NCI-H1417 (cell line): ENCODE measurements at regions not wholly inside any gene's neighbourhood (a gene's known extent, or its start where the extent isn't known, plus 50 kb on each side); places are given as distances from the start of the nearest gene placed in this dataset.

Experiments
- DNase-seq, 3 experiments: peaks; one replicate each; lab custom pipeline; 2025; lab: John Stamatoyannopoulos, UW

DNA sequence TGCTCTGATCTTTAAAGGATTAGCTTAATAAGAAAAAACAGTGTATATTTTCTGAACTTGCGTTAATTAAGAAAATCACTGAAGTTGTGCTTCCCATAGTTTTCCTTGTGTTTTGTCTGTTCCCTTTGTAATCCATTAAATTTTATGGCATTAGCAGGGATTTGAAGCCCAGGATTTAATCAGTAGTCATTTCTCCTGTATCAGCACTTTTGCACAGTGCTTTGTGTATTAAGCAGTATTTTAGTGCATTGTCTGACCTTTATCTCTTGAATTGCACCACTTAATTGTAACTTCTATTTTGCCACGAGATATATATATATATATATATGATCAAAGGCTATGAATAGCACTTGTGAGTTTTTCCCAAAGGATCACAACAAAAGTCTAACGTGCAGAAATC lies 133.7 kb downstream of the S1PR1 start:
- DNase-seq = no peak

- no peak for DNase-seq
These were observed 134.4 kb downstream of the S1PR1 start for GRCh38 chr1:101371259-101371658.

DNA sequence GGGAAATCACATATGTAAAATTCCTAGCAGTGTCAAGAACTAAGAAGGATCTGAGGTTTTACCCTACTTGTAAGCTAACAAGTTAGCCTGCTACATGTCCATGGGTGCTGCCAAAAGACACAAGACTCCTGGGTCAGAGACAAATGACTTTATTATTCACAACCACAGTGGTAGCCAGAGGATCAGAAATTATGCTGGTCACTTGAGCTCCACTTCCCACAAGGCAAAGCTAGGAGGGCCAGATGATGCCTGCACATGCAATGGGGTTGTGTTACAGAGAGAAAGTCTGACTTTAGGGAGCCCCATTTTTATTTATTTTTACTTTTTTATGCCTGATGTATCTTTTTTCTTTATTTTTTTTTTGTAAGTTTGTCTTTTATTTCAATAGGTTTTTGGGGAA lies 136.8 kb downstream of the S1PR1 start:
- DNase-seq = no peak

DNA sequence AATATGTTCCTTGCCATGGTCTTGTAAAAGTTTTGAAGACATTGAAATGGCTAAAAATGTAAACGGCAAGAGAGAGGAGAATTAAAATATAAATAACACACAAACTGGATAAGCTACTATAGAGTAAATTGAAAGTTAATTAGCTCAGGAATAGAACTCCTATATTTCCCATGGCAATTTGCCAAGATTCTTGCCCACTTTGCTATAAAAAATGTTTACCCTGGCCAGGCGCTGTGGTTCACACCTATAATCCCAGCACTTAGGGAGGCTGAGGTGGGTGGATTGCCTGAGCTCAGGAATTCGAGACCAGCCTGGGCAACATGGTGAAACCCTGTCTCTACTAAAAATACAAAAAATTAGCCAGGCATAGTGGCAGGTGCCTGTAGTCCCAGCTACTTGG lies 138.6 kb downstream of the S1PR1 start:
- DNase-seq = peak in 2 of 3 experiments; percentile 3 to 71

DNA sequence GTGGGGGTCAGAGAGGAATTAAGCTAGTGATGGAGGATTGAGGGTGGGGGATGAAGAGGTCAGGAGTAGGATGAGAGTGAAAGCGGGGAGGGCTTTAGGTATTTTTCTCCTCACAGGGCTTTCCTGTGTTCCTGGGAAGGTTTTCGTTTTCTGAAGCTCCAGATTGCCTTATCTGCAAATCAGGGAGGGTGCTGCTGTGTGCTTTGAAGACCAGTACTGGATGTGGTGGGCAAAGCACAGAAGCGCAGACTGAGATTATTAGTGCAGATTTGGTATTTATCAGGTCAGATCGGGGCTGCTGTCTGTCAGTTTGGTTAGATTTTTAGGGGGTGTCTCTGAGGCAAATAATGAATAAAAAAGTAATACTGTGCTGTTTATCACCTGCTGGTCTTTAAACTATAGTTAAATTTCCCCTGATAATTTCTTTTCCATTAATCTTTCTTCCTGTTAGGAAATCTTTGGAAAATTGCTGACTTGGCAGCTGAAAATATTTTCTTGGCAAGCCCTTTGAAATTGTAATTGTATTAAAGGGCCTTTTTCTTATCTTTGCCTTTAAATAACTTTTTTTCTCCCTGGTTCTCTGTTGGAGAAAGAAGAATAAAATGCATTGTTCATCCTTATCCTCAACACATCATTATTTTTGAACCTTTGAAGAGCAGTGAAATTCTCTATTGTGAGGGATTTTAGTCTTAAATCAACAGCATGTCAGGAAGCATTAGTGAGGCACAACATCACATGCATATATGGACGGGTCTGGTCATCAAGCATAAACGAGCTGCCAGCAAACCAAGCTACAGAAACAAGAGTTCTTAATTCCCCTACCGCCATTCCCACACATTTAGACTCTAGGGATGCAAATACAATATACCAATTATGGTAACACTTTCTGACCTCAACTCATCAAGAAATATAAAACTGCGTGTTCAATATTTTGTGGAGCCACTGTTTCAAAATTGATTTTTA lies 139.6 kb downstream of the S1PR1 start:
- DNase-seq = no peak

DNA sequence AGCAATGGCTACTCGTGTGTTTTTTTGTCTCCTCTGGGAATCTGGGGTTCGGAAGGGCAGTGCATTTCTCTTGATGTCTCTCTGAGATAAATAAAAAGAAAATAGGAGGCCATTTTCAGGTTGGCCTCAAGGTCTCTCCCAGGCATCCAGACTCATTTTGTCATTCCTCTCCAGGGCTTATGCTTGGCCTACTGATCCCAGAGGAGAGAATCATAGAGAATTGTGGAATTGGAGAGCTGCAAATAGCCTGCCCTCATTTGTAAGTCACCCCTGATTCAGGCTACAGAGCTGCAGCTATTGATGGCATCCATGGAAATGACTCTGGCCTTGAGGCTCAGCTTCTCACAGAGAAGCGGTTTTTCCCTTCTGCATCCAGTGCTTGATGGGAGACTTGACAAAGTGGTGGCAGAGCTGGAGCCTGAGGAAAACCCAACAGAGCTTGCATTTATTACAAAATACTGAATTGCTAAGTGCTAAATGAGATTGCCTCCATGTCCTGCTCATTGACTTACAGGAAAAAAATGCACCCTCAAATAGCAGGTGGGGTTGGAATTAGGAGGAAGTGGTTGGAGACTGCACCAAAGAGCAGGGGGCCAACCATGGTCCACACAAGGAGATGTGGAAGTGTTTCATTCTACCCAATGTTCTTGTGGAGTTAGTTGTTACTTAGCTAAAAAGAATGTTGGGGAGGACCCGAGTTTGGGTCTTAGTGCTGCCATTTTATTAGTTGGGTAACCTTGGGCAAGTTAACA lies 140.4 kb downstream of the S1PR1 start:
- DNase-seq = no peak

DNA sequence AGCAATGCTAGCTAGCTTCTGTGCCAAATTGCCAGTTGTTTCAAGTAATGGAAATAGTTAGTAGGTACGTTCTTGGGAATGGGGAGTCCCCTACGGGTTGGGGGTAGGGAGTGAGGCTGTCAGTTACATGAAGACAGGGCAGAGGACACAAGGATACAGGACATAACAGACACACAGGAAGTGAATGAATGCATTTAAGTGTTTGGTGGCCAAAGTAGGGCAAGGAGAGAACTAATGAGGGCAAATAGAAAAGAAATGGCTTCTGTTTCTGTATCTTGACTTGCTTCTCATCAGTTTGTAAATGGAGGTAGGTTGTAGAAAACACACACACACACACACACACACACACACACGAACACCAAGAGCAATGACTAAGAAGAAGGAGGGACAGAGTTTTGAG lies 142.2 kb downstream of the S1PR1 start:
- DNase-seq = no peak

- DNase-seq = no peak
These were observed 143.1 kb downstream of the S1PR1 start for GRCh38 chr1:101379950-101380349.

- no peak for DNase-seq
These were observed 145.3 kb downstream of the S1PR1 start for GRCh38 chr1:101382135-101382534.

GRCh38 chr1:101388904-101389546 lies 152.2 kb downstream of the S1PR1 start:
- DNase-seq = peak in 1 of 3 experiments; percentile 10

DNA sequence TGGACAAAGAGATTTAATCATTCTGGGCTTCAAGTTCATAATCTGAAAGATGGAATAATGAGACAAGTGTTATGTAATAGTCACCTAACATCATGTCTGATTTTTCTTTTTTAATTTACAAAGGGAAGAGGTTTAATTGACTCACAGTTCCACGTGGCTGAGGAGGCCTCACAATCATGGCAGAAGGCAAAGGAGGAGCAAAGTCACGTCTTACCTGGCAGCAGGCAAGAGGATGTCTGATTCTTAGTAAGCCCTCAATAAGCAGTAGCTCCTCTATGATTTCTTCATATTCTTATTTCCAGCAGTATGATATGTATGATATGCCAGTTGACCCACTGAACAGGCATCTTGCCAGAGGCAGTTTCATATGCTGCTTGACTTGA lies 152.7 kb downstream of the S1PR1 start:
- DNase-seq = no peak

GRCh38 chr1:101392552-101392951 lies 155.7 kb downstream of the S1PR1 start:
- DNase-seq = no peak

DNA sequence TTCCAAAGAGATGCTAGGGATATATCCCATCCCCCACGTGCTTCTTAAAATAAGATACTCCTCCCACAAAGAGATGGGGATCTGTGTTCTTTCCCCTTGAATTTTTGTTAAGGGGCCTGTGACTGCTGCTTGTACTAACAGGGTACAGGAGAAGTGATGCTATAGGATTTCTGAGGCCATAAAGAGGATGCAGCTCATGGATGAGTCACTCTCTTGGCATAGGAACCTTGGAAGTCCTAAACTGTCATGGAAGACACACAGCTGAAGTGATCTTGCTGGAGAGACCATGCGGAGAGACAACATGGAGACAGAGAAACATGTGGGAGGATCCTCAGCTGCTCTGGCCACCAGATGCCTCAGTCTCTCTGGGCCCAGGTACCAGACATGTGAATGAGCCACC lies 157.2 kb downstream of the S1PR1 start:
- DNase-seq = no peak

GRCh38 chr1:101399222-101399621 lies 162.4 kb downstream of the S1PR1 start:
- no peak for DNase-seq

GRCh38 chr1:101406271-101406670 lies 169.5 kb downstream of the S1PR1 start:
- DNase-seq = no peak

GRCh38 chr1:101406681-101407080 lies 169.9 kb downstream of the S1PR1 start:
- no peak for DNase-seq

DNA sequence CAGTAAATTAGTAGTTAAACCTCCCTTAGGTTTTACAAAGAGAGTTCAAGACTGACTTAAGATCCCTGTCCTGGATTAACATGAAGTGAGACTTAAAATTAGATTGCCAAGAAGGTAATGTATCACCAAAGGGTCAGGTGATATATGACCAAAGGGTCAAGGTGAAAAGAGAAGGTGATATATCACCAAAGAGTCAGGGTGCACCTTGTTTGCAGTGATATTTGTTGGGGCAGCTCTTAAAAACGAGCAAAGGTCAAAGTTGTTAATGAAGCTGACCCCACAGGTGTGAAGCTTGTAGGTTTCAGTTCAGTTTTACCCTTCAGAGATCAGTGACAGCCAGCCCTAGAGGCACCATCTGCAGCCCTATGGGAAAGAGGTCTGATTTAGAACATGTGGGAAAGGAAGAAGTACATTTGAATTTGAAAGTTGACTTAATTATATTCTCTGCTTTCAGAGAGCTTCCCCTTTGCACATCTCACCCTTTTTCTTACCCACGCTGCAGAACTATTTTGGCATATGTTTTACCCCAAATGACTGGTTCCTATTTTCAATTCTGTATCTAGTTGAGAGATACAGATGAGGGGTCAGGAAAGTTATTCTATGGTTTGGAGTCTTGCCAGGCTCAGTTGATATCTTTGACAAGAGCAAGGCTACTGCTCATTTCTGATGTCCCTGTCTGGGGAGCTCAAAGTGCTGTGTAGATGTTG lies 170.8 kb downstream of the S1PR1 start:
- DNase-seq = no peak

DNA sequence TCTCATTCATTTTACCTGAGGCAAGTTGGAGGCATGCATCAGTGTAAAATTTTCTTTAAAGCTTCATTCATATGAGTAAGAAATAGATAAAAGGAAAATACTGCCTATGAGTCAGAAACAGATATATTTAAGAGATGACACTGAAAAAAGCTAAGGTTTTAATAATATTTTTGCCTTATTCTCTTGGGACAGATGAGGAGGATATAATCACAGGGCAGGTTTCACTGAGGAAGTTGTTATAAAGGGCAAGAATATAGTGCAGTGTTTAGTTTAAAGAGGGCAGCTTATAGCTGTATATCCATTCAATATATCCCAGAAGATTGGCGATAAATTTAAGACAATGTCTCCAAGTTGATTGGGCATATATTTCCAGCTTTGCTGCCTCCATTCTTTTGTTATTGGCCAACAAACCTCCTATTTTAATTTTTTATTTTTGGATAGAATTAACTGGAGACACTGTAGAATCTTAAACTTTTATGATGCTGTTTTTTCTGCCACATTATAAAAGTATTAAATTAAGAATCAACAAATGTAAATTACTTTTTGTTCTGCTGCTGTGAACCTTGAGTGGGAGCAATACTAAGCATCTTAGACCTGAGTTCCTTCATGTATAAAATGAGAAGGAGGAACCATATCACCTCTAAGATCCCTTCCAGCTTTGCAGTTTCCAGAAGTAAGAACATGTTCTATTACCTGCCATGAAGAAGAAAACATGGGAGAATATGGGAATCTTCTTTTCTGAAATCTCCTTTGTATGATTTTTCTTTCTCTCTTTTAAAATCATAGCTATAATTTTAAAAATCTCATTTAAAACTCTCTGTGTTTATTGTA lies 171.6 kb downstream of the S1PR1 start:
- DNase-seq = no peak

DNA sequence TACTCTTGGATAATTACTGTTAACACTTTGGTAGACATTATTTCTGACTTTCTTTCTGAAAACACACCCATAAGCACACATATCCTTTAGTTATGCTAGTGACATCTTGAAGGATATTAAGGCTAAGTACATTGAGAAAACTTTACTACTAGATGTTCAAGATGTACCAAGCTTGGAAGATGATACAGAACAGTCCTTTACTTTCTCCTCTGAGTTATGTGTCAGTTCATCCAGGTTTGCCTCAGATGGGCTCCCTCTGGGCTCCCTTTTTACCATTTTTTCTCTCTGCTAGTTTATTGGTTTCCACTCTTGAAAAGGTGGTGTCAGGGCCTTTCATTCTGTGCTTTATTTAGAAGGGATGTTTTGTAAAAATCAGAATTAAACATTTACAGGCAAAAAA lies 172.3 kb downstream of the S1PR1 start:
- no peak for DNase-seq

- DNase-seq = no peak
These were observed 173.4 kb downstream of the S1PR1 start for GRCh38 chr1:101410048-101410878.
